ENCODE measurements at regions not wholly inside any gene's neighbourhood (a gene's known extent, or its start where the extent isn't known, plus 50 kb on each side); places are given as distances from the start of the nearest gene placed in this dataset.

DNA sequence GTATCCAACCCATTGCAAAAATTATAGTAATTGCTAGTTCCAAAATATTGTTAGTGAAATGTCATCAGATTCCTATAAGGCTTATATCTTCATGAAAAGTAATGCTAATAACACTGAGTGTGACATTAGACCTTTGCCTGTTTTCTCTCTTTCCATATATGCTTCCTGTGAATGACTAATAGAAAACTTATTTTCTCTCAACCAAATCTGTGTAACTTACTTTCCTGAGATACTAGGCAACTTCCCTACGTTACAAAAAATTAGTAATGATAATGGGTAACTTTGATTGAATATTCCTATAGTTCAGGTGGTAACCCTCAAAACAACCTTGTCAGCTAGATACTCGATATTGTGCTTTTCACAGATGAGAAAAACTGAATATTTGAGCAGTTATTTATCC lies 124.2 kb upstream of the HNRNPU start:
- intact Hi-C loops (cut with DNase I), result no loop called here

DNA sequence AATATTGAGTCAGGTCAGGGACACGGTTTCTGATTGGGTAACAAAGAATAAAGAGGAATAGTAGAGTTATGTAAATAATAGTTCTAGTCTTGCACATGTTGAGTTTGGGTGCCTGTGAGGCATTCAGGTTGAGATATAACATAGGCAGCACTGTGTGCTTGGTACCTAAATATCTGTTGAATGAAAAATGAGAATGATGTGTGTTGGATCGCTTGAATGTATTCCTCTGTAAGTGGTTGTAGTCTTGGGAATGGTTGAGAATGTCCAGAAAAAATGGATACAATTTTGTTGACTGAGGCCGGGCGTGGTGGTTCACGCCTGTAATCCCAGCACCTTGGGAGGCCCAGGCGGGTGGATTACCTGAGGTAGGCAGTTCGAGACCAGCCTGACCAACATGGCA lies 116.3 kb upstream of the HNRNPU start:
- intact Hi-C loops (cut with DNase I), result no loop called here
- DNase-seq, result no peak

More for the DNA sequence above, 124.2 kb upstream of the HNRNPU start:
- no peak for DNase-seq

DNA sequence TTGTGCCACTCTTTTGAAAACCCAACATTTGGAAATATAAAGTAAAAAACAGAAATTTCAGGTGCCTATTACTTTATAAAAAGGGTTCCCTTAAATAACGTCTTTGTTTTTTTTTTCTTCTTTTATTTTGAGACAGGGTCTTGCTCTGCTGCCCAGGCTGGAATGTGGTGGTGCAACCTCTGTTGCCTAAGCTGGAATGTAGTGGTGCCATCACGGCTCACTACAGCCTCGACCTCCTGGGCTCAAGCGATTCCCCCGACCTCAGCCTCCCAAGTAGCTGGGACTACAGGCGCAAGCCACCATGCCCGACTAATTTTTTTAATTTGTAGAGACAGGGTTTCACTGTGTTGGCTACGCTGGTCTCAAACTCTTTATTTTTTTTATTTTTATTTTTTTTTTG lies 110.2 kb upstream of the HNRNPU start:
- DNase-seq, result no peak
- intact Hi-C loops (cut with DNase I), result no loop called here

DNA sequence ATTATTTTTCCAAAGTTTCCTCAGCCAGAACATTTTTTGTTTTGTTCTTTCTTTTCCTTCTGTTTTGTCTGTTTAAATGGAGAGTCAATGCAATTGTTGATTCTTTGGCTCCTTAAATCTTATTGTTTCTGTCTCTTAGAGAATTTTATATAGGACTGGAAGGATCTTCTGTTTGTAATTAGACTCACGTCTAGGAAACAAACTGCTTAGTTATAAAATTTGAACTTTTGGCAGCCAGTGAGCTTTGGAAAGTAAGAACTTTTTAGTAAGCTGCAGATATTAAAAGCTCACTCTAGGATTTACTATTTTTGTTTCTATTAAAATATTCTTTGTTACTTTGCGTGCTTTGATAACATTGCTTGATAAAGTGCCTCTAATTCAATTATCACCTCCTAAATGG lies 109.8 kb upstream of the HNRNPU start:
- no peak for DNase-seq
- intact Hi-C loops (cut with DNase I), result no loop called here

DNA sequence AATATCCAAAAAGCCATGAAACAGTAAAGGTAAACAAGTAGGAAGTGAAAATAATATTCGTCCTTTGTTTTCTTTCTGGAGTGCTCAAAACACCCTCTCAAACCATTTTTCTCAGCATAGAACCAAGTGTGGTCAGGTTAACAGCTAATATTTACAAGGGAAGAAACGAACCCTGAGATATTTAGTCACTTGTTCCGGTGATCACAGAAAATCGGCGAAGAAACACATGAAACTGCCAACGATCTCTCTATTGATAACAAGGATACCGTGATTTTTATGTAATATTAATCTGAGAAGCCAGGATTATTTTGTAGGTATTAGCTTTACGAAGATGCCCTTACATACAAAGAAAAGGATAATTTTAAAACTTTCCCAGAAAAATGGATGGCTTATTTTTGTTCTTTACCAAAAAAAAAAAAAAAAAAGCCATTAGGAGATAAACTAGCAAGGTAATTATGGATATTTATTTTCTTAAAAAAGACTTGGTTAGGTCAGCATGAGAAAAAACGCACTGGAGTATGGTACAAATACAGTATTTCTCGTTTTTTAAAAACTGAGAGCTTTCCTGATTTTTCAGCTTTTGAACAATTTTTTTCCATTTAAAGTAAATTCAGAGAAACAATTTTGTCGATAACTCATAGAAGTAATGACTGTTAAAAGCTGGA lies 107.3 kb upstream of the HNRNPU start:
- intact Hi-C loops (cut with DNase I), result loop anchor here (2.0 kb wide), 1 partner anchor 71 kb away; no protein-coding TSS in a partner anchor
- no peak for DNase-seq

DNA sequence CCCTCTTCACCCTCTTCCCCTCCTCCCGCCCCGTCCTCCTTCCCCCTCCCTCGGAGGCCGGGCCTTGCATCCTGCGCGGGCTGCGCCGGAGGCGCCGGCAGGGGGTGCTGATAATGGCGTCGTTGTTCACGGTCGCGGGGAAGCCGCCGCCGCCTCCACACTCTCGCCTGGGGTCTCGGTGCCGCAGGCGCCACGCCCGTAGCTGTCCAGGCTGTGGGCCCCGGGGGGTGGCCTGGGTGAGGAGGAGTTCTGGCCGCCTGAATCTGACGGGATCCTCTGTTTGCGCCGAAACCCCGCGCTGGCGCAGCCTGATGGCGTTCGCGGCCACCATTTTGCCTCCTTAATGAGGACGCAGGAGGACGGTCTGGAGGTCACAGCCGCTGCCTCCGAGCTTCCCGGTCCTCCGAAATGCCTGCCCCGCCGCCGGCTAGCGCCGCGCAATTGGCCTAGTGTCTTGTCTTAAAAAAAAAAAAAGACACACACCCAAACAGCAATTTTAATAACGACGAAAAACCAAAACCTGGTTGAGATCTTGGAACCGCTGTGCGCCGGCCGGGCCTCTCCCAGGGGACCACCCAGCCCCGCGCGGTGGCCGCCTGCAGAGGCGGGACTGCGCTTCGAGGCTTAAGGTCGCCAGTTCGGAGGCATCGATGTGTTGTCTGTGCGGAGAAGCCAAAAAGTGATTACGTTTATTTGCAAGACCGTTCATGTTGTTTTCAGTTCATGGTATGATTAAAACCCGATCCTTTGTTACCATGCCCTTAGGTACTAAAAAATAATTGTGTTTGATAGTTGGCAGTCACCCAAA lies 106.6 kb upstream of the HNRNPU start:
- intact Hi-C loops (cut with DNase I), result loop anchor here (1.0 to 2.0 kb wide), 3 partner anchors 72 to 136 kb away; partner anchors contain the start of gene COX20
- peak; percentile 88 to 99 (median 92) for DNase-seq

DNA sequence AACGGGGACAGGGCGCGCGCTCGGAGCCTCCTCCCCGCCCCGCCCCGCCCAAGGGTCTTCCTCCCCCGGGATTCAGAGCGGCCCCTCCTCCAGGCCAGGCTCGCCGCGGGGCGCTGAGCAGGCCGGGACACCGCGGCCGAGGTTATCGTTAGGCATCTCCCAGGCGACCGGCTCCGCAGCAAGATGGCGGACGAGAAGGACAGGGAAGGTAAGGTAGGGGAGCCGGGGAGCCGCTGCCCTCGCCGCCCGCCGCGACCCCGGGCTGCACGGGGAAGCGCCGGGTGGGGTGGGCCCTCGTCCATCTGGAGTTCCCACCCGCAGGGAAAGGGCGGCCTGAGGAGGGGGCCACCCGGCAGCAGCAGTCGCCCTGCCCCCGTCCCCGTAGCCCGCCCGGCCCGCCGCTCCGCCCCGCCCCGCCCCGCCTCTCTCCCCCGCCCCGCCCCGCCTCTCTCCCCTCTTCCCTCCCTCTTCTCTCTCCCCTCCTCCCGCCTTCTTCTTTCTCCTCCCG lies 105.9 kb upstream of the HNRNPU start:
- peak in 2 of 10 donors; percentile 76 to 93 for DNase-seq
- intact Hi-C loops (cut with DNase I), result loop anchor here (1.0 to 2.0 kb wide), 3 partner anchors 73 to 135 kb away; partner anchors contain the start of gene COX20

DNA sequence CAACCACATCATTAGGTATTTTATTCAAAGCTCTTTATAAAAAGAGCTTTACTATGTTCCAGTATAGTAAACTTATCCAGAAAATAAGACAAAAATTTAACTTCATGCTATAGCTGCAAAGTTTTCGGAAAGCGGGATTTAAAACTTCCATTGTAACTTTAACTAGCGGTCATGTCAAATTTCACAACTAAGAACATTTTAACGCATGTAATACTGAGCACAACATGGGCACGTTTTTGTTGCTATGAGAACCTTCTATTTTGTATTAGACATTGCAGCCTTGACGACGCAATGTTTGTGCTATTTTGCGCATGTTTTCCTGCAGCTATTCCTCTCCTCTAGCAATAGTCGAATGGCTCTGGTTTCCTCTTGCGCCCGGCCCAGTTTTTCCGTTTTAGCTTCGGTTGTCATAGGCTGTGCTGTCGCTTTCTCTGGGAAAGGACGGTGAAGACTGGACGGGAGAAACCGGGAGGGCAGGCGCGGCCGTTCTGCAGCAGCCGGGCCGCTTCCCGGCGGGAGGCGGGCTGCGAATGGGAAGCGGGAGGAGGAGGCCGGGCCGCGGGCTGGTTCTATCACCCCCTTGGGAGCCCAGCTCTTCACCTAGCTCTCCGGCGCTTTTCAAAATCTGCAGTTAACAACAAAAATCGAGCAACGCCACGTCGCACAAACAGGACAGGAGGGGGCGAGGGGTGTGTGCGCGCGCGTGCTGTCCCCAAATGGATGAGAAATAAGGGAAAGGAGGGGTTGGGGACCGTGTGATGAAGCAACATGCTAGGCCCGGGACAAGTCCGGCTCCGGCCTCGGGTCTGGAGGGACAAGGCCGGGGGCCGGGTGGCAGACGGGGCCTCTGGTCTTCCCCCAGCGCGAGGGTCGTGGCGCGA lies 105.3 kb upstream of the HNRNPU start:
- intact Hi-C loops (cut with DNase I), result loop anchor here (1.0 to 5.0 kb wide), 4 partner anchors 52 to 134 kb away; partner anchors contain the start of gene COX20
- DNase-seq, result peak; percentile 62 to 96 (median 70)

DNA sequence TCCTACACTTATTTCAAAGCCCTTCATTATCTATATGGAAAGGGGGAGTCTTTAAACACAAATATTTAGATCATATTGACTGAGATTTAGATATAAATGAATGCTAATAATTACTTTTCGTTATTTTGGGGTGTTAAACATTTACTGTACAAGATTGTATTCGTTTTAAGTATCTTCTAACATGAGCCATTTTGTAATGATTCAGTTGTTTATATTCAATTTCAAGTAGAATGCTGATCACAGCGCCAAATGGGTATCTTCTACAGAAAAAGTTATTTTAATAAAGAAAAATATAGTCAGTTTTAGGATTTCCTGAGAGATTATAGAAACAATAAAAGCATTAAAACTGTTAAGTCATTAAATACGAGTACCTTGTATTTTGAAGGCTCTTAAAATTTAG lies 104.5 kb upstream of the HNRNPU start:
- intact Hi-C loops (cut with DNase I), result loop anchor here (5.0 kb wide), 1 partner anchor 52 kb away; no protein-coding TSS in a partner anchor
- DNase-seq, result no peak

DNA sequence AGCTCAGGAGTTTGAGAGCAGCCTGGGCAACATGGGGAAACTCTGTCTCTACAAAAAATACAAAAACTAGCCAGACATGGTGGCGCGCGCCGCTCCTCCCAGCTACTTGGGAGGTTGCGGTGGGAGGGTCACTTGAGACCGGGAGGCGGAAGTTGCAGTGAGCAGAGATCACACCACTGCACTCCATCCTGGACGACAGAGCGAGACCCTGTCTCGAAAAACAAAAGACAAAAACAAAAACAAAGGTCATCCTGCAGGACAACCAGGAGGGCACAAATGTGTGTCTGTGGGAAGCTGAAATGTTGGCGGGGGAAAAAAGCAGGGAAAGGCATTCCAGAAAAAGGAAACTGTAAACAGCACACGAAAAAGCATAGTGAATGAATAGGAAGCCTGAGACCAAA lies 104.1 kb upstream of the HNRNPU start:
- DNase-seq, result no peak
- intact Hi-C loops (cut with DNase I), result loop anchor here (5.0 kb wide), 1 partner anchor 51 kb away; no protein-coding TSS in a partner anchor

DNA sequence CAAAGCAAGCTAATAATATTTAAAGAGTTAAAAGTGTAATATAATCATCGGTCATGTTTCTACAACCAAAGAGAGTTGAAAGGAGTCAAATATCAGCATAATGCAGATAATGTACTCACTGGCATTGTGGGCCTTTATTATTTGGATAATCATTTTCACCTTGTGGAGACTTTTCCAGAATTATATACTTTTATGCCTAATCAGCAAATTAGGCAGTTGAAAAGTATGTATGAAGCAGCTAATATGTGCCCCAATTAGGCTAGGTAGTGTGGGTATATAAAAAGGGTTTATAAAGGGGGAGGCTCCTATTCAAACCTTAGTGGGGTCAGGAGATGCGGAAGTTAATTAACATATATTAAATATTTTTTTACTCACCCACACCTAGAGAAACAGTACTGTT lies 102.8 kb upstream of the HNRNPU start:
- no peak for DNase-seq
- intact Hi-C loops (cut with DNase I), result loop anchor here (5.0 kb wide), 1 partner anchor 50 kb away; no protein-coding TSS in a partner anchor

DNA sequence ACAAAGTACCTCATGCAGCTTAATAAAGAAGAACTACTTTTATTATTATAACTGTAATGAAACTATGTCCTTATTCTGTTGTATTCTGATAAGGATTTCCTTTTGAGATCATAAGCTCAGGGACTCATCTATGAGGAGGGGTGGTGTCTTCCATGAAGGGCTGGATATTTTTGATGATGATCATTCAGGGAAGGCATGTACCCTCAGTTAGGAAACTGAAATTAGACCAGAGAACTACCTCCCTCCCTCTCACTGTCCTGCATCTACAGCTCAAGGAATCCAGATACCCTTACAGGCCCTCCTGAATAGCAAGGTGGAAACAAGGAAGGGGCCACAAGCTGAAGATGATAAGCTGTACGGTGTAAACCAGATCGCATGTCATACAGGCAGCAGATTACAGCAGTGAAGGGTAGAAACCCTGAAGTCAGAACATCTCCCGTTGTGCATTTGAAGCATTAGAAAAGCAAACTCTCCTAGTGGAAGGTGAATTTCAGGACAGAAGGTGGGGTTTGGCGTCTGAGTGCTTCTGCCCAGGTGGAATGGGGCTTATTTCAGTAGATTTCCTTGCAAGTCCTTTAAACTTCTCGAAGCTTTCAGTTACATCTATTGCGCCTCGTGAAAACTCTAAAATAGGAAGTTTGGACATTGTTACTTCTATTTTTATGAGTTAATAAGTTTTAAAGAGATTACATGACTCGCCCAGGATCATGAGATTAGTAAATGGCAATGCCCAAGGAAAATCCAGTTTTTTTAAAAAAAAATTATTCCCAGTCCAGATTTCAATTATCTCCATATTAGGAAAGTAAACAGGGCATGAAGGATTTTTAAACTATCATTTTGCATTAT lies 101.1 kb upstream of the HNRNPU start:
- intact Hi-C loops (cut with DNase I), result loop anchor here (5.0 kb wide), 1 partner anchor 48 kb away; no protein-coding TSS in a partner anchor
- no peak for DNase-seq

DNA sequence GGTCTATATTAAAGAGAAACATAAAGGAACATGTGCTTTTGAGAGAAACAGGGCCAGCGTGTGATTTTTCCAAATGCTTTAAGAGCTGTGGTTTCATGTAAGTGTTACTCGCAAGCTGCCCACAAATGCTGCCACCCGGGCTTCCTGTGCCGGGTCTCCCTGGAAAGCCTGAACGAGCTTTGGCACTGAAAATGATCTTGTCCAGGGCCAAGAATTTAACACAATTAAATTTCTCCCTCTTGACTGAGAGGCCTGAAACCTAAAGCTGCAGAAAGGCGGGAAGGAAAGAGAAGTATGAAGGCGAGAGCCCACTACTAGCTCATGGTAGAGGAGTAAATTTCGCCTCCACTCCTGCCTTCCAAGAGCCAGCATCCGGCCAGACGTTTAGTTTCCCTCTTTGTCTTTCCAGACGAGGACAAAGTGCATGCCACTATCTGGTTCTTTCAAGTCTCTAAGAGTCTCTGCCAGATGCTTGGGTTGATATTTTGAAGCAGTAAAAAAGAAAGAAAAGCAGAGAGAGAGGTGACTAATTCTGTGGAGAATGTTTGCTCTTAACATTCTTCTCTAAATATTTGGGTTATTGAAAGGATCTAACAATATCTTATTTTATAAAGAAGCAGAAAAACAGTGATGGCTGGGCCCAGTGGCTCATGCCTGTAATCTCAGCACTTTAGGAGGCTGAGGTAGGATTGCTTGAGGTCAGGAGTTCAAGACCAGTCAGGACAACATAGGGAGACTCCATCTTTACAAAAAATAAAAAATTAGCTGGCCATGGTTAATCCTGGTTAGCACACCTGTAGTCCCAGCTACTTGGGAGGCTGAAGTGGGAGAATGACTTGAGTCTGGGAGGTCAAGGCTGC lies 100.0 kb upstream of the HNRNPU start:
- peak in 2 of 10 donors; percentile 21 to 22 for DNase-seq
- intact Hi-C loops (cut with DNase I), result loop anchor here (5.0 kb wide), 1 partner anchor 87 kb away; no protein-coding TSS in a partner anchor

DNA sequence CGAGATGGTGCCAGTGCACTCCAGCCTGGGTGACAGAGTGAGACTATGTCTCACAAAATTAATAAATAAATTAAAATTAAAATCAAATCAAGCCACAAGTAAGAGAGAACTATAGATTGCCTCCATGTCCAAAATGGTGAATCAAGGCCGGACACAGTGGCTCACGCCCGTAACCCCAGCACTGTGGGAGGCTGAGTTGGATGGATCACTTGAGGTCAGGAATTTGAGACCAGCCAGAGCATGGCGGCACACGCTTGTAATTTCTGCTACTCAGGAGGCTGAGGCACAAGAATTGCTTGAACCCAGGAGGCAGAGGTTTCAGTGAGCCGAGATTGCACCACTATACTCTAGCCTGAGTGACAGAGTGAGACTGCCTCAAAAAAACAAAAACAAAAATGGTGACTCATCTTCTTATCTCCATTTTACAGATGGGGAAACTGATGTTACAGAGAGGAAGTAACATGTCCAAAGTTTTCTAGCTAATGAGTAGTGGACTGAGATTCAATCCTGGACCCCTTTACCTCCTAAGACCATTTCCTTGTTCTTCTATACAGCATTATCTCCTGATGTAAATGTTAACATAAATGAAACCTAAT lies 99.0 kb upstream of the HNRNPU start:
- intact Hi-C loops (cut with DNase I), result loop anchor here (5.0 kb wide), 1 partner anchor 86 kb away; no protein-coding TSS in a partner anchor
- no peak for DNase-seq

DNA sequence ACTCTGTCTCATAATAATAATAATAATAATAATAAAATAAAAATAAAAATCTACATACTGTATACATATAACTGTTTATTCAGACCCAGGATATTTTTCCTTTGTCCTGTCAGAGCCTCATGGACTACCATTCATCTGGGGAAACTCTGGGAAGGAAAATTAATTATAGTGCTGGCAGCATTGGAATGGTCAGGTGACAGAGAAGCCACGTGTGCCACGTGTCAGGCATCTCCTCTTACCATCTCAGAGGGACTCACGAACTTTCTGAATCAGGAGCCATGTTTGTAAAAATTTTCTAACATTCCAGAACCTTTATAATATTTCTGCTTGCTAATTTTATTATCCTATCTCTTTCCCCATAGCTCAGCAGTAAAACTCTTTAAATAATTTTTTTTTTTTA lies 97.8 kb upstream of the HNRNPU start:
- no peak for DNase-seq
- intact Hi-C loops (cut with DNase I), result loop anchor here (5.0 kb wide), 1 partner anchor 85 kb away; no protein-coding TSS in a partner anchor

DNA sequence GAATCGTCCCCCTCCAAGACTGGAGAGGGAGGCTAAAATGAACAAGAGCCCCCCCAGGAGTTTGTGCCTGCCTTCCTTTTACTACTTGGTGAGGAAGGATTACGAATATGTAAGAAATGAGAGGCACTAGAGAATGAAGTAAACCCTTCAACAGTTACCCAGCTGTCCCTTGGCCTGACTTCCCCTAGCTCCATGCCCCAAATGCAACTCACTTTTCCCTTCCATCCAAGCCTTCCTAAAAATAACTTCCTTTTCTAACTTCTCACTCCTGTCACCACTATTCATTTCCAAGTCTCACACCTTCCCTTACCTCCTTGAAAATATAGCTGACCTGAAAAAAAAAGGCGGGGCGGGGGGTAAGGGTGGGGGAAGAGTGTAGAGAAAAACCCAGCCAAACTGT lies 96.6 kb upstream of the HNRNPU start:
- DNase-seq, result no peak
- intact Hi-C loops (cut with DNase I), result loop anchor here (5.0 kb wide), 1 partner anchor 84 kb away; no protein-coding TSS in a partner anchor

DNA sequence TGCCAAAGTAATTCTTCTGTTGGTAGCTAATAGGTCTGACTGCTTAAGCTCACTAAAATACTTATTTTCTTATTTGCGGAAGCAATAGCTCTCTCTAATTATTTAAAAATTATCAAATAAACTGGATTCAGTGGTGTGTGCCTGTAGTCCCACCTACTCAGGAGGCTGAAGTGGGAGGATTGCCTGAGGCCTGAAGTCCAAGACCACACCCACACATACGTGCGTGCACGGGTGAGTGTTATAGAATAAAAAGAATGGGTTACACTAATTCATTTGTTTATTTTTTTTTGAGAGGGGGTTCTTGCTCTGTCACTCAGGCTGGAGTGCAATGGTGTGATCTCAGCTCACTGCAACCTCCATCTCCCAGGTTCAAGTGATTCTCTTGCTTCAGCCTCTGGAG lies 94.2 kb upstream of the HNRNPU start:
- intact Hi-C loops (cut with DNase I), result no loop called here

DNA sequence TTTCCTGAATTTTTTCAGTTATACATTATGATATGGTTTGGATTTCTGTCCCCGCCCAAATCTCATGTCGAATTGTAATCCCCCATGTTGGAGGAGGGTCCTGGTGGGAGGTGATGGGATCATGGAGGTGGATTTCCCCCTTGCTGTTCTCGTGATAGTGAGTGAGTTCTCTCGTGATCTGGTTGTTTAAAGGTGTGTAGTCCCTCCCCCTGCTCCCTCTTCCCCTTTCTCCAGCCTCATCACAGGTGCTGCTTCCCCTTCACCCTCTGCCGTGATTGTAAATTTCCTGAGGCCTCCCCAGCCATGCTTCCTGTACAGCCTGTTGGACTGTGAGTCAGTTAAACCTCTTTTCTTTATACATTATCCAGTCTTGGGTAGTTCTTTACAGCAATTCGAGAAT lies 93.2 kb upstream of the HNRNPU start:
- DNase-seq, result no peak
- intact Hi-C loops (cut with DNase I), result no loop called here

More for the DNA sequence above, 94.2 kb upstream of the HNRNPU start:
- DNase-seq, result no peak
